ENCODE measurements at regions not wholly inside any gene's neighbourhood (a gene's known extent, or its start where the extent isn't known, plus 50 kb on each side); places are given as distances from the start of the nearest gene placed in this dataset.

DNA sequence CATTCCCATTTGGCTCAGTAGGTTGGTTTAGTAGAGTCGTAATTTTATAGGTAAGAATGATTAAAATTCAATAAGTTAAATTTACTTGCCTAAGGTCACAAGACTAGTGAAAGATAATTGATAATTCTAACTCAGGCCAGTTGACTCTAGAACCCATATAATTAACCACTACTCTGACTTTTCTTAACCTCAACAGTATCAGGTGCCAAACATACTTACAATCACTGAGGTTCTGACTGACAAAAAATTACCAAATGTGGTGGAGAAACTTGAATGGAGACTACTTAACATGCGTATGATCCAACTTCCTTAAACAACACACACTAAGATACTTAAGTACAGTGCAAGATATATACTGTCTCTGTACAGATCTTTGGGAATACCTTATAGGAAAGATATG lies 667.3 kb upstream of the SORCS1 start:
- TF ChIP-seq, protein P1, sequence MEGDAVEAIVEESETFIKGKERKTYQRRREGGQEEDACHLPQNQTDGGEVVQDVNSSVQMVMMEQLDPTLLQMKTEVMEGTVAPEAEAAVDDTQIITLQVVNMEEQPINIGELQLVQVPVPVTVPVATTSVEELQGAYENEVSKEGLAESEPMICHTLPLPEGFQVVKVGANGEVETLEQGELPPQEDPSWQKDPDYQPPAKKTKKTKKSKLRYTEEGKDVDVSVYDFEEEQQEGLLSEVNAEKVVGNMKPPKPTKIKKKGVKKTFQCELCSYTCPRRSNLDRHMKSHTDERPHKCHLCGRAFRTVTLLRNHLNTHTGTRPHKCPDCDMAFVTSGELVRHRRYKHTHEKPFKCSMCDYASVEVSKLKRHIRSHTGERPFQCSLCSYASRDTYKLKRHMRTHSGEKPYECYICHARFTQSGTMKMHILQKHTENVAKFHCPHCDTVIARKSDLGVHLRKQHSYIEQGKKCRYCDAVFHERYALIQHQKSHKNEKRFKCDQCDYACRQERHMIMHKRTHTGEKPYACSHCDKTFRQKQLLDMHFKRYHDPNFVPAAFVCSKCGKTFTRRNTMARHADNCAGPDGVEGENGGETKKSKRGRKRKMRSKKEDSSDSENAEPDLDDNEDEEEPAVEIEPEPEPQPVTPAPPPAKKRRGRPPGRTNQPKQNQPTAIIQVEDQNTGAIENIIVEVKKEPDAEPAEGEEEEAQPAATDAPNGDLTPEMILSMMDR (IDR thresholded peaks at IDR 0.05): no peak

DNA sequence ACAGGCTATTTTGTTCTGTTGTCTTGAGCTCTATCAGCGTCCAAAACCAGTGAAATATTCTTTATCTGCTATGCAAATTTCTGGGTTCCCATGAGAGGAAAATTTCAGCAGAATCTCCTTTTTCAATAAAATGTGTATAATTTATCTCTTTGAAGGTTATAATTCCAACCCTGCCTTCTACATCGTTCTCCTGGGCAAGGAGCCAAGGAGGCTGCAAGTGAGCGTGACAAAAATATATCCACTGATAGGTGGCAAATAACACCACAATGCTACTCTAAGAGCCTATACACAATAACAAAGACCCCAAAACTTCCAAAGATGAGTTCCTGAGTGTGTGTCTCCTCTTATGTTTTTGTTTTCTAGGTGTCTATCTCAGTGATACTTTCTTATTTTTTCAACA lies 664.7 kb upstream of the SORCS1 start:
- TF ChIP-seq, protein P1 (IDR thresholded peaks at IDR 0.05): no peak

DNA sequence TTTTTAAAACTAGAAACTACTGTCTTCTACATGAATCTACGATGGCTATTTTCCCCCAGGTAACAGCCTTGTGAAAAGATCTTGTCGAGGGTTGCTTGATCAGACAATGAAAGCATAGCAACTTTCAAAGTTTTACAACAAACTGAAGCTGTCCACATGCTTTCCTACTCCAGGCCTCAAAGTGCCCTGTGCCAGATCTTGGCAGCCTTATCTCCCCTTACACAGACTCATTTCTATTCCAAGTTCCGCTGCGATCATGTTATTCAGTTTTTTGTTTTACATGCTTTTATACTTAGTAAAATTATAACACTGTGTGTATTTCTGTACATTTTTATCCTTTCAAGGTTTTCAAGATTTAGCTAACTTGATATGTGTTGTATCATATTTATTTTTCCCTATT lies 661.7 kb upstream of the SORCS1 start:
- TF ChIP-seq, protein P1 (IDR thresholded peaks at IDR 0.05): no peak

GRCh38 chr10:107814865-107815487 lies 650.5 kb upstream of the SORCS1 start:
- TF ChIP-seq, protein P1 (IDR thresholded peaks at IDR 0.05): peak; percentile 43; the same call in 1 of the 2 replicates

DNA sequence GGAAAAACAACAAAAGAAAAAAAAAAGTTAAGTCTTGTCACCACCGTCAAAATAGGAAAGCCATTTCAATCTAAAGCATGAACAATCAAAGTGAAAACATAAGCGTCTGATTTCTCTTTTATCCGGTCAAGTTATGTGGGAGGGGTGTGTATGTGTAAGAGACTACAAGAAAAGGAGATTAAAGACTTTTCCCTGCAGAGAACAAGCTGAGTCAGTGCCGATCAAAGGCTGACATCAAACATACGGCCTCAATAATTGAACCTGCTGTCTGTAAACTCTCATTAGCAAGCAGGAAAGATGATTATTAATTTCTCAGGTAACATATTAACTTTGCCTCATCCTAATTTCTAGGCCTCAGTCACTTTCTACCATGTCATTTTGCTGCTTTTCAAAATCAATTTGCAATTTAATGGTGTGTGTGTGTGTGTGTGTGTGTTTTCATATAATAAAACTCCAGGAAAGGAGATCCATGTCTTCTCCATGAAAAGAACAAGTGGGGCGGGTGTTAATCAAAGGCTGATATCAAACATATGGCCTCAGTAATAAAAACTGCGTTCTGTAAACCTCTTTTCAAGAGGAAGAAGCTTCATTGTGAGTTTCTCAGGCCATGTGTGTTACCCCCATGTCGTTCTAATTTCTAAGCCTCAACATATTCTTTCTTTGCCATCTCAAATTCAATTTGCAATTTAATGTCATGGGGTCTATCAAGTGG lies 649.1 kb upstream of the SORCS1 start:
- TF ChIP-seq, protein P1 (IDR thresholded peaks at IDR 0.05): no peak

- TF ChIP-seq, protein P1 (IDR thresholded peaks at IDR 0.05): no peak
These were observed 645.4 kb upstream of the SORCS1 start for GRCh38 chr10:107809889-107810288.

- TF ChIP-seq, protein P1 (IDR thresholded peaks at IDR 0.05): no peak
These were observed 643.3 kb upstream of the SORCS1 start for GRCh38 chr10:107807836-107808235.
